Spleen (tissue), 11 donors: ENCODE measurements at regions not wholly inside any gene's neighbourhood (a gene's known extent, or its start where the extent isn't known, plus 50 kb on each side); places are given as distances from the start of the nearest gene placed in this dataset.

ENCODE experiments used
- DNase-seq: peaks from one replicate; pipeline ENCODE4 v3.0.0-alpha.2; 2020
- H3K27ac ChIP-seq, 8 donors: fragments of 200-600 bp; sonication (generic) in 7 of 8; 1 replicate in 4 of 8; 2 replicates in 4 of 8; pipeline versions ENCODE4 v1.5.0 to v1.8.0; 2016 to 2021; ENCODE audit warnings: inconsistent platforms in 4 of 8, mild to moderate bottlenecking in 4 of 8, moderate library complexity in 1 of 8
- H3K27me3 ChIP-seq, 7 donors: fragments of 200-600 bp; sonication (generic) in 6 of 7; replicated peaks in 1 of 7; 1 replicate in 4 of 7; 2 replicates in 3 of 7; pipeline versions ENCODE4 v1.5.0 to v1.8.0; 2016 to 2021; ENCODE audit warnings: inconsistent platforms in 3 of 7, mild to moderate bottlenecking in 1 of 7
- H3K36me3 ChIP-seq, 6 donors: fragments of 200-600 bp; sonication (generic) in 5 of 6; 1 replicate in 4 of 6; 2 replicates in 2 of 6; pipeline versions ENCODE4 v1.5.0 to v1.8.0; 2016 to 2021; ENCODE audit warnings: inconsistent platforms in 2 of 6
- H3K4me1 ChIP-seq, 6 donors: fragments of 200-600 bp; sonication (generic) in 5 of 6; 1 replicate in 3 of 6; 2 replicates in 3 of 6; pipeline versions ENCODE4 v1.5.0 to v1.8.0; 2016 to 2021; ENCODE audit warnings: inconsistent platforms in 3 of 6
- H3K4me3 ChIP-seq, 8 donors: fragments of 200-600 bp; sonication (generic) in 7 of 8; 1 replicate in 4 of 8; 2 replicates in 4 of 8; pipeline versions ENCODE4 v1.5.0 to v1.8.0; 2016 to 2021; ENCODE audit warnings: inconsistent platforms in 4 of 8, mild to moderate bottlenecking in 4 of 8, moderate library complexity in 2 of 8
- H3K9me3 ChIP-seq, 8 donors: fragments of 200-600 bp; sonication (generic) in 7 of 8; 1 replicate in 4 of 8; 2 replicates in 4 of 8; pipeline versions ENCODE4 v1.5.0 to v1.8.0; 2016 to 2021; ENCODE audit warnings: inconsistent platforms in 4 of 8
- POLR2A ChIP-seq, 3 donors: fragments of 450-650 bp; IDR thresholded peaks; one replicate each; pipeline ENCODE4 v1.5.1; 2017; ENCODE audit warnings: antibody characterized with exemption in 3 of 3, mild to moderate bottlenecking in 1 of 3
- POLR2AphosphoS5 ChIP-seq, 3 donors: sonication (generic); formaldehyde crosslinking; IDR thresholded peaks; one replicate each; pipeline ENCODE4 v1.5.1; 2017; ENCODE audit warnings: antibody characterized with exemption in 3 of 3
- WGBS, 5 donors: extraction: QIAGEN DNeasy Blood & Tissue Kit in 3 of 5; methylation state at CpG; one replicate each; pipeline versions ENCODE4 v1.1.5 to v1.1.7; 2013 to 2018; 5-methylcytosine and 5-hydroxymethylcytosine counted together
- intact Hi-C: fragments of 100-400 bp; cut with DNase I; formaldehyde crosslinking; loops from one replicate; pipeline ENCODE4 v1.15.0; 2023; ENCODE audit warnings: low total_unique reads
- TF ChIP-seq, protein P1 (sequence below), 11 experiments: fragments of 200-600 bp in 7 of 11; fragments of 450-650 bp in 4 of 11; sonication (generic) in 4 of 11; IDR thresholded peaks in 8 of 11; conservative IDR thresholded peaks in 3 of 11; 1 replicate in 7 of 11; 2 replicates in 4 of 11; pipeline versions ENCODE4 v1.4.0 to v1.8.0; 2016 to 2021; ENCODE audit warnings: antibody characterized with exemption in 11 of 11, inconsistent platforms in 4 of 11, mild to moderate bottlenecking in 1 of 11
- donor health status: healthy with polysubstance abuse.
- donor health status: DM: no; HTN: no; CAD: no; lungs with moderate emphysema.
- donor health status: DM: no; HTN: no; CAD: no.
- donor health status: Bipolar disorder and iron deficiency.
- donor health status: healthy.
- donor health status: DM: no; HTN: no; CAD: no.
- donor health status: DM: yes; HTN: yes; CAD: no.

DNA sequence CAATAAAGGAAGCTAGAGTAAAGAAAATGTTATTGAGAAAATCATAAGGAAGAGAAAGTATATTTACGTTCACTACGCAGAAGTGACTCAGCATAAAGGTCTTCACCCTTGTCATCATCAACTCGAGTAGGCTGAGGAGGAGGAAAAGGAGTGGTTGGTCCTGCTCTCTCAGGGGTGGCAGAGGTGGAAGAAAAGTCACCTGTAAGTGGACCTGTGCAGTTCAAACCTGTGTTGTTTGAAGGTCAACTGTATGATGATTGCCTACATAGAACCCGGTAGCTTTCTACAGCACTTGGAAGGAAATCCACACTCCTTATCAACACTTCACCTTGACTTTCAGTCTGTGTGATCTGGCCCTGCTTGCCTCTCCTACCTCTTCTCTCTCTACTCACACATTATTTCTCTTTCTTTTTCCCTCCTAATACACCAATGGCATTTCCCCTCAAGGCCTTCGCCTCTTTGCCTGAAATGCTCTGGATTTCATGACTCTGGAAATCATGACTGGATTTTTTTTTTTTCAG lies 109.3 kb upstream of the CPEB4 start:
- H3K36me3 ChIP-seq = no peaks in the 10 kb centered on the region
- H3K9me3 ChIP-seq = no peaks in the 10 kb centered on the region
- peak overlapping the region in 1 of 8 donors; percentile 50 for H3K4me3 ChIP-seq
- no peak for DNase-seq
- no peak for TF ChIP-seq POLR2A (IDR thresholded peaks at IDR 0.05)
- TF ChIP-seq POLR2AphosphoS5 (IDR thresholded peaks at IDR 0.05) = no peak
- intact Hi-C loops = no loop called here
- peaks cover 0 to 91% (median 30%) of the 10 kb centered on the region in 6 donors for H3K4me1 ChIP-seq
- H3K27ac ChIP-seq = peak overlapping the region in 7 of 8 donors; percentile 55 to 92 (median 79)
- 42 to 51% (median 48%) methylated on average over 5 of the region's 5 CpGs for WGBS, 5 donors
- H3K27me3 ChIP-seq = no peaks in the 10 kb centered on the region

DNA sequence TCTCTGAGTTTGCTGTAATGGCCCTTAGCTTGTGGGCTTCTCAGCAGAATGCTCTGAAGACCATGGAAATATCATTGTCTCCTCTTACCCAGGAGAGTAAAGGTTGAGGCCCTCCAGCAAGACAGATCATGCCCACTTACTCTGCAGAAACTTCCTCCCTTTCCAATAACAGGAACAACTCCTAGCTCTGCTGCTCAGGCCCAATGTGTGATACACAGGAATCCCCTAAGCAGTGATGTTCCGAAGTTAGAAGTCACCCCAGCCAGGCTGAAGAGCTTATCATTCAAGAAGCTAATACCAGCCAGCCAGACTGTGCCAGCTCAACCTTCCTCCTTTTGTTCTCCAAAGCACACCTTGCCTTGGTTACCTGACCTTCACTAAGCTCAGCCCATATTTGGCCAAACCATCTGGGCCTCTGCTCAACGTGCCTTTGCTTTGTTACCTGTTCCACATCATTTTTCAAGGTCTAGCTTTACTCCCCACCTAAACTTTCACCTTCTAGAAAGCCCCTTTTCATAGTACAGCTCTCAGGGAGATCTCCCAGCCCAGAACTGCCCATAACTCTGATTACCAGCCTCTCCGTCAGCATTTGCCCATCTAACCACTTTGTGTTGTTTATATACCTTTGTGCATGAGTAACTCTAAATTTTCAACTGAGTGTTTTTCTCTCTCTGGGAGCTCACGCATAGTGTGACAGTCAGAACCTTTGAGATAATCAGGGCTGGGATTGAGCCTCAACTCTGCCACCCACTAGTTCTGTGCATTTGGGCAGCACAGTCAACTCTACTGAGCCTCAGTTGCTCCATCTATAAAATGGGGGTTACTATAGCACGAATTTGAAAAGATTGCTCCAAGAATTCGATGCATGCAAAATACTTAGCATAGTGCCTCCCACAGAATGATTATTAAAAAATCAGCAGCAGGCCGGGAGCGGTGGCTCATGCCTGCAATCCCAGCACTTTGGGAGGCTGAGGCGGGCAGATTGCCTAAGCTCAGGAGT lies 107.6 kb upstream of the CPEB4 start:
- no peaks in the 10 kb centered on the region for H3K9me3 ChIP-seq
- peaks cover 0 to 78% (median 28%) of the 10 kb centered on the region in 6 donors for H3K4me1 ChIP-seq
- no peaks in the 10 kb centered on the region for H3K36me3 ChIP-seq
- H3K27ac ChIP-seq = peak overlapping the region in 6 of 8 donors; percentile 78 to 92 (median 84)
- no peak for DNase-seq
- H3K27me3 ChIP-seq = no peaks in the 10 kb centered on the region
- intact Hi-C loops = no loop called here
- peak overlapping the region in 1 of 8 donors; percentile 21 for H3K4me3 ChIP-seq
- WGBS, 5 donors = 85 to 95% (median 87%) methylated on average over 9 of the region's 9 CpGs
- TF ChIP-seq, protein P1, sequence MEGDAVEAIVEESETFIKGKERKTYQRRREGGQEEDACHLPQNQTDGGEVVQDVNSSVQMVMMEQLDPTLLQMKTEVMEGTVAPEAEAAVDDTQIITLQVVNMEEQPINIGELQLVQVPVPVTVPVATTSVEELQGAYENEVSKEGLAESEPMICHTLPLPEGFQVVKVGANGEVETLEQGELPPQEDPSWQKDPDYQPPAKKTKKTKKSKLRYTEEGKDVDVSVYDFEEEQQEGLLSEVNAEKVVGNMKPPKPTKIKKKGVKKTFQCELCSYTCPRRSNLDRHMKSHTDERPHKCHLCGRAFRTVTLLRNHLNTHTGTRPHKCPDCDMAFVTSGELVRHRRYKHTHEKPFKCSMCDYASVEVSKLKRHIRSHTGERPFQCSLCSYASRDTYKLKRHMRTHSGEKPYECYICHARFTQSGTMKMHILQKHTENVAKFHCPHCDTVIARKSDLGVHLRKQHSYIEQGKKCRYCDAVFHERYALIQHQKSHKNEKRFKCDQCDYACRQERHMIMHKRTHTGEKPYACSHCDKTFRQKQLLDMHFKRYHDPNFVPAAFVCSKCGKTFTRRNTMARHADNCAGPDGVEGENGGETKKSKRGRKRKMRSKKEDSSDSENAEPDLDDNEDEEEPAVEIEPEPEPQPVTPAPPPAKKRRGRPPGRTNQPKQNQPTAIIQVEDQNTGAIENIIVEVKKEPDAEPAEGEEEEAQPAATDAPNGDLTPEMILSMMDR (IDR thresholded peaks at IDR 0.05 in 8 of 11, conservative IDR thresholded peaks at IDR 0.05 in 3 of 11) = no peak
- no peak for TF ChIP-seq POLR2A (IDR thresholded peaks at IDR 0.05)
- no peak for TF ChIP-seq POLR2AphosphoS5 (IDR thresholded peaks at IDR 0.05)

DNA sequence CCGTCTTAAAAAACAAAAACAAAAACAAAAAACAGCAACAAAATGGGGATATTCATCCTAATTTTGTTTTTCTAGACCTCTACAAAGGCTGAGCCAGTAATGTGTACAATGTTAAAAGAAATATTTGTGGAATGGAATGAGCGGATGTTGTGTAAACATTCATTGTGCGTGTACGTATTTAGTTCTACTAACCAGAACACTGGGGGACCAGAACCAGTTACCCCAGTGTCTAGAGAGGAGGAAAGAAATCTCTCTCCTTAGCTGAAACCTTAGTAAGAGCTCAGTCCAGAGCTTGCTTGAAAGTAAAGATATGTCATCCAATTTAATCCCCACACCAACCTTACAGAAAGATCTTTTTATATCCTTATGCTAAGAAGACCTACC lies 106.7 kb upstream of the CPEB4 start:
- 60 to 81% (median 73%) methylated on average over 4 of the region's 4 CpGs for WGBS, 5 donors
- DNase-seq = no peak
- Histone ChIP-seq H3K9me3 (no peaks in the 10 kb centered on the region), H3K4me1 (peaks cover 0 to 78% (median 28%) of the 10 kb centered on the region in 6 donors), H3K36me3 (no peaks in the 10 kb centered on the region), H3K27ac (peak overlapping the region; percentile 13 to 92 (median 82)), H3K27me3 (no peaks in the 10 kb centered on the region), H3K4me3 (peak overlapping the region in 1 of 8 donors; percentile 54)
- TF ChIP-seq, protein P1 (IDR thresholded peaks at IDR 0.05 in 8 of 11, conservative IDR thresholded peaks at IDR 0.05 in 3 of 11) = no peak
- TF ChIP-seq POLR2A (IDR thresholded peaks at IDR 0.05) (no peak), POLR2AphosphoS5 (IDR thresholded peaks at IDR 0.05) (no peak)
- intact Hi-C loops = no loop called here

DNA sequence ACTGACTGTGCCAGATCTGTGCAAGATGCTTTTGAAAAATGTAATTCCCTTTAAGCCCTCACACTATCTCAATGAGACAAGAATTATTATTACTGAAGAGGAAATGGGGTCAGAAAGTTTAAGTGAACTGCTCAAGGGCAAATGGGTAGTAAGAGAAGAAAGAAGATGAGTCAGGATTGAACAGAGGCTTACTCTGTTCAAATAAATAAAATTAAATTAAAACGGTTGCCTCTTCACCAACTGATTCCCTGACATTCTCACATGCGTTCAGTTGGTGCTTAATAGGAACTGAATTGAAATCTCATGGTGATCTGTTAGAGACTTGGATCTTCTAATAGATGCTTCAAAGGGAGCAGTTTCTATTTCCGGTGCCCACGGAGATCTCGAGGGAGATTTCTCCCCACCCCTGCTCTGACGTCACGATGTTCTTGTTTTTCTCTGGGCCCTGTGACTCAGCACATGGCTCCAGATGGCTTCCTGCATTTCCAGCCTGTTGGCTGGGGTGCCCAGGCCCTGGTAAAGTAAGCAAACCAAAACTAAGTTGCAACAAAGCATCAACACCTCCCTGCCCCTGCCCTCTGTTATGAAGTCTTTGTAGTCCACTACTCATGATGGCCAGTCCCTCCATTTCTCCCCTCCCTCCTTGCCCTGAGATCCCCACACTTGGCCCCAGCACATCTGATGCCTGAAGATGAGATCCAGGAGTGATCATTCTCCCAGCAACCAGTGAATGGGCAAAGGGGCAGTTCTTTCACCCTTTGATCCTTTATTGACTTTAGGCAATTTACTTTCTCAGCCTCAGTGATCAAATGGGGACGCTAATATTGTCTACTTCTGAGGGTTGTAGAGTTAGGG lies 106.1 kb upstream of the CPEB4 start:
- H3K4me3 ChIP-seq = peak overlapping the region in 1 of 8 donors; percentile 54
- 19 to 24% (median 20%) methylated on average over 8 of the region's 8 CpGs for WGBS, 5 donors
- H3K27me3 ChIP-seq = no peaks in the 10 kb centered on the region
- peak overlapping the region; percentile 13 to 92 (median 82) for H3K27ac ChIP-seq
- no peaks in the 10 kb centered on the region for H3K36me3 ChIP-seq
- TF ChIP-seq POLR2AphosphoS5 (IDR thresholded peaks at IDR 0.05) = peak in 2 of 3 donors; percentile 51 to 85
- TF ChIP-seq, protein P1 (IDR thresholded peaks at IDR 0.05 in 8 of 11, conservative IDR thresholded peaks at IDR 0.05 in 3 of 11) = no peak
- no peak for TF ChIP-seq POLR2A (IDR thresholded peaks at IDR 0.05)
- intact Hi-C loops = no loop called here
- peak; percentile 89 for DNase-seq
- peaks cover 0 to 79% (median 31%) of the 10 kb centered on the region in 6 donors for H3K4me1 ChIP-seq
- H3K9me3 ChIP-seq = no peaks in the 10 kb centered on the region
